GF-D8 (cell line): ENCODE measurements at regions not wholly inside any gene's neighbourhood (a gene's known extent, or its start where the extent isn't known, plus 50 kb on each side); places are given as distances from the start of the nearest gene placed in this dataset.

ENCODE experiments used
- DNase-seq: peaks from one replicate; lab custom pipeline; 2025; lab: John Stamatoyannopoulos, UW

DNA sequence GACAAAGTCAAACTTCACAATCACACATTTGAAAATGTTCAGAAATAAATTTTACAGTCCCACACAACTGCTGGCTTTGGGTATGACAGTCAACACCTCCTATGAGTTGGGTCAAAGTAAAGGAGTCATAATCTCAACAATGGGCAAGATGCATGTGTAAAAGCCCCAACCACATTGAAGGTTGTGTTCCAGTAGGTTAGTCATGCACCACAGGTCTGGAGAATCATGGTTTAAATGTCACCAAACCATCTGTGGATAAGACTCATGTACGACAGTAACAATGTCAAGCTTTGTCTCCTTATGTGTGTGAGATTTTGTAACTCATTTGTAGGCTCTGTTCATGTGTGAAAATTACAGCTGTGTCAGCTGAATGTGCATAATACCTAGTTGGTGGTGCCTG, 1065.7 kb upstream of the AMELY start:
- no peak for DNase-seq

DNA sequence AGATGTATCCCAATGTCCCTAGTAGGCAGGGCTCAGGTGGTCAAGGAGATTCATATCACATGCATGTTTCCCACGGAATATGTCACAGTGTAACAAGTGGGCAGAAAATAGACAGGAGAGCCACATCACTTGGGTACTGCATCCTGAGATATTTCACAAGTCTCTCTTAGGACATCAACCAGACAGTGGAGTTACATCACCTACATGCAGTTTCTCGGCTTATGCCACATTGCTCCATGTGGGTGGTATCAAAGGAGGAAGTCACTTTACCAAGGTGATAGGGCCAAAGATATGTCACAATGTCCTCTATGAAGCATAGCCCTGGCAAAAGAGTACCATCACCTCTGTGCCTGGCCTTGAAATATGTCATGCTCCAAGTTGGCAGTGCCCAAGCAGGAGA, 1056.7 kb upstream of the AMELY start:
- no peak for DNase-seq

DNA sequence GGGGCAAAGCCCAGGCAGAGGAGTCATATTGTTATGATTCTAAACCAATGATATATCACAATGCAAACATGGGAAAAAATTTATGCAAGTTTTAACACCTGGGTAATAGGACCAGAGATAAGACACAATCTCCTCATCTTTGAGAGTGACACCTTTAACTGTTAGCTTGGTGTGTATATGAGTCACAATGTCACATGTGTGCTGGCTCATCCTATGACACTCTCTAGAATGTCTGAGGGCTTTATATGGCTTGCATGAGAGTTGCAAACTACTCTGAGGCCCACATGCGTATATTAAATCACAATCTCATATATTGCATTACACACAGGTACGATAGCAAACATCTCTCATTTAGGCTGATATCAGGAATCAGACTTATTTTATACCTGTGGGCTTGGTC, 1055.4 kb upstream of the AMELY start:
- no peak for DNase-seq

DNA sequence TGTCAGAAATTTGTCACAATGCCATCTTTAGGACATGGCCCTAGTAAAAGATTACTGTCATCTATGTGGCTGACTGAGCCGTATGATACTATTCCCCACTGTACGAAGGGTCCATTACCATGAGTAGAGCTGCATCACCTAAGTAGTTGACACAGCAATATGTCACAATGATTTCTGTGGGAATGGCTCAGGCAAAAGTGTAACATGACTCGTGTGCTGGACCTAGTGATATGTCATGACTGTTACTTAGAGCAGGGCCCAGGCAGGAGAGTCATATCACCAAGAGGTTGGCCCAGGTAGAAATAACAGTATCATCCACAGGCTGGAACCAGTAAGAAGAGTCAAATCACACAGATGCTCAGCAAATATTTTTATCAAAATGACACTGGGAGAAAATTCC, 1051.8 kb upstream of the AMELY start:
- no peak for DNase-seq

DNA sequence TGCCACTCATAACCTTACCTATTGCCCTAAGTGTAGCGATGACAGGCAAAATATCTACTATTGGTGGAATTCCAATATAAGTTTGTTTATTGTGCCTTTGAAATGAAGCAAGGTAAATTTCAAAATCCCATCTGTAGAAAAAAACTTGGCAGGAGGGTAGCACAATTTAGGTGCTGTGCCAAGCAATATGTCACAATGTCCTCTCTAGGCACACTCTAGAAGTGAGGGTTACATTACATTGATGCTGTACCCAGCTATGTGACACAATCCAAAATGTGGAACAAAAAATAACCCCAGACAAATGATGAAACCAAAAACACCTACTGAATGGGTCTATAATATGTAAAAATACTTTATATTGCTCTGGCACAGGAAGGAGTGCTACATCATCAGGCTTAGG, 1050.8 kb upstream of the AMELY start:
- DNase-seq = no peak

DNA sequence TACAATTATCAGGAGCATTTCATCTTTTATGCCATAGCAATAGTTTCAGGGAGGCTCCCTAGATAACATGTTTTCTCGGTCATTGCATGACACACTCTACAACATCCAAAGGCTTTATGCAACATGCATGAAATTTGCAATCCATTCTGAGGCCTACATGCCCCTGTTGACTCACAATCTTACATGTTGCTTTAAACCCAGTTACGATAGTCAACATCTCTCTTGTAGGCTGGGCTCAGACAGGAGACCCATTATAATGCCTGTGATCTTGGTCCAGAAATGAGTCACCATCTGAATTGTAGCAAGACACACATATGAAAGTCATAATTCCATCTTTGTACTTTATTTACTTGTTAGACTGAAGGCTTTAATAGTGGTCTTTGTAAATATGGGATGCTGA, 1050.3 kb upstream of the AMELY start:
- no peak for DNase-seq

DNA sequence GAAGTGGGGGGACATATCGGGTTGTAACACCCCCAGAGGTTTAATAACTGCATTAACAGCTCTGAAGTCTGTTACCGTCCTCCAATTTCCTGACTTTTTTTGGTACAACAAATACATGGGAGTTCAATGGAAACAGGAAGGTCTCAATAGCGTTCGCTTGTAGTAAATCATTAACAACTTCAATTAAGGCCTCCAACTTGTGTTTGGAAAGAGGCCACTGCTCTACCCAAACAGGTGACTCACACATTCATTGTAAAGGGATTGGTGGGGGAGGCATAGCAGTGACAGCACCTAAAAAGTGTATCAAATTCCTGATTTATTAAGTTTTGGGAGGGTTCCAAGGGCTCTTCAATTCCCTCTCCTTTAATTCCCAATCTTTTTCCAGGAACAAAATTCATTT, 1046.2 kb upstream of the AMELY start:
- DNase-seq = no peak

DNA sequence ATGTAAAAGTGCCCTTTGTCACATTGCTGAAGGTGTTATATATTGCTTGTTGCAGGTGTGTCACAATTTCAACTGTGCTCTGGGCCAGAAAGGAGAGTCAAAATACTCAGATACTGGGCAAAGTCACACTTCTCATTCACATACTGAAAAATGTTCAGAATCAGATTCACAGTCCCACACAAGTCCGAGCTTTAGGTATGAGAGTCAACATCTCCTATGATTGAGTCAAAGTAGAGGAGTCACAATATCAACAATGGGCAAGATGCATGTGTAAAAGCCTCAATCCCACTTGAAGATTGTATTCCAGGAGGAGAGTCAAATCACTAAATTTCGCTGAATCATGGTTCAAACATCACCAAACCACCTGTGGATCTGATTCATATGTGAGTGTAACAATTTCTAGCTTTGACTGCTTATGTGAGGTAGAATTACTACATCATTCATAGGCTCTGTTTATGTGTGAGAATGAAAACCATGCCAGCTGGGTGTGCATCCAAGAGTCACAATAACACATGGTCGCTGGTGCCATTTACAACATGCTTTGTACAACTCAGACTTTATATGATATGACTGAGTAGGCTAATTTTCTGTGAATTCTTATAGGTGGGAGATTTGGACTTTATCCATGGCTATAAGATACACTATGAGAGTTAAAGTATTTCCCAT, 1039.8 kb upstream of the AMELY start:
- DNase-seq = no peak

DNA sequence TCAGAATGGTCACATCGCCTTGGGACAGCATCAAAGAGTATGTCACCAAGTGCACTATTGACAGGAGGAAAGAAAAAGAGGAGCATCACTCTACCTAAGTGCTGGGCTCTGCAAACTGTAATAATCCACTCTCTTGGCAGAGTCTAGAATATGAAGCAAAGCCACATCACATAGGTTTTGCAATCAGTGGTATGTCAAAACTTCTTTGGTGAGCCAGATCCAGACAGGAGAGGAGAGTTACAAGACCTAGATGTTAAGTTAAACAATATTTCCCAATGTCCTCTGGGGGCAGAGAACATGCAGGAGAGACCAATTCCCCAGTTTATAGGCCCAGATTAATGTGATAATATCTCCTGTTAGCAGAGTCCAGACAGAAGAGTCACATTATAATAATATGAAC, 1032.6 kb upstream of the AMELY start:
- no peak for DNase-seq

DNA sequence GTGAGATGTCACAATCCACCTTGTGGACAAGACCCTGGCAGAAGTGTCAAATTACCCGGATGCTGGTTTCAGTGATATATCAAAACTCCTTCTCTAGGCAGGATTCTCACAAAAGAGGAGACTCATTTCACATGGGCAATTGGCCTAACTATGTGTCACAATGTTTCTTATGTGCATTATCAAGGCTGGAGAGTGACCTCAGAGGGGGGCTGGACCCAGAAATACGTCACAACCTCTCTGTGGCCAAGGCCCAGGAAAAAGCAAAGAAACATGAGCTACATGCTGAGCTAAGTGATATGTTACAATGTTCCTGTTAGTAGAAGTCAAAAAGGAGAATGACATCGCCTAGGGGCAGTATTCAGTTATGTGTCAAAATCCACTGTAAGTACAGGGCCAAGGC, 1031.2 kb upstream of the AMELY start:
- no peak for DNase-seq

DNA sequence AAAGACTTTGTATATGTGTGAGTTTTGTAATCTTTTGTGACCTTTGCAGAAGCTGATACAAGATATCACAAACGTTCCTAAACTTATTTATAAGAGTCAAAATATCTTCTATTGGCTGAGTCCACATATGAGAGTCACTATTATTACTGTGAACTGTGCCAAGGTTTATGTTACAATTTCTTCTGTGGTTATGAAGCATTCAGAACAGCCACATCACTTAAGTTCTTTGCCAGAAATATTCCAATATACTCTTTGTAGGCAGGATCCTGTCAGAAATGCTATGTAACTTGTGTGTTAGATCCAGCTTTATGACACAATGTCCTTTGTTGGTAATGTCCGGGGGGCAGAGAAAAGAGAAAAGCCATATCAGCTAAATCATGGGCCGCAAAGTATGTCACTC, 1030.3 kb upstream of the AMELY start:
- DNase-seq = no peak

DNA sequence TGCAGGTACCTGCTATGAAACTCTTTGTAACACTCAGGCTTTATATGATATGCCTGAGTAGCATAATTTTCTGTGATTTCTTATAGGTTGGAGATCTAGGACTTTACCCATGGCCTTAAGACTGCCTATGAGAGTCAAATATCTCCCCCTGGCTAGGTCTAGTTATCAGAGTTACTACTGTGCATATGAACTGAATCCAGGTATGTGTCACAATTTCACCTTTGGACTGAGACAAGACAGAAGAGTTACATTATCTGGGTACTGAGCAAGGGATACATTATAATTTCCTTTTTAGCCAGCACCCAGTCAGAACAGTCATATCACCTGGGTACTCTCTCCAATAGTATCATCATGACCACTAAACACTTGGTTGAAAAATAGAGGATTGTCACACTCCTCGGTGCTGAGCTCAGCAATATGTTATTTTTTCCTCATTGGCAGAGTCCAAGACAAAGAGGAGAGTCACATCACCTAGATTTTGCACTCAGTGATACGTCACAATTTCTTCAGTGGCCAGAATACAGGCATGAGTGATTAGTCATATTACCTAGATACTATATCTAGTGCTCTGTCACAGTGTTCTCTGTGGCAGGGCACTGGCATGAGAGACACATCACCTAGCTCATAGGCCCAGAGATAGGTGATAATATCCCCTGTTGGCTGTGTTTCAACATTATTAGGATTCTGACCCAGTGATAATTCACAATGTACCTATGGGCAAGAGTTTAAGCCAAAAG, 1027.6 kb upstream of the AMELY start:
- DNase-seq = no peak

DNA sequence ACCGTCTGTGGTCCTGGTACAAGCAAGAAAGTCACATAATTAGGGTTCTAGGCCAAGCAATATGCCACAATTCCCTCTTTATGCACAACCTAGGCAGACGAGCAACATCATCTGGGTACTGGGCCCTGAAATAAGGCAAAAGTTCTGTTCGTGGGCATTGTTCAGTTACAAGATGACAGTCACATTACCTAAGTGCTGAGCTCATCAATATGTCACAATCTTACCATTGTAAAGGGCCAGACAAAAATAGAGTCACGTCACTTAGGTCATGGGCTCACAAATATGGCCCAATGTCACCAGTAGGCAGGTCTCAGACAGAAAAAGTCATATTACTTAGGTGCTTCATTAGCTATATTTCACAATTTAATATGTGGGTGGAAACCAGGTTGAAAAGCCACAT, 1025.3 kb upstream of the AMELY start:
- no peak for DNase-seq

DNA sequence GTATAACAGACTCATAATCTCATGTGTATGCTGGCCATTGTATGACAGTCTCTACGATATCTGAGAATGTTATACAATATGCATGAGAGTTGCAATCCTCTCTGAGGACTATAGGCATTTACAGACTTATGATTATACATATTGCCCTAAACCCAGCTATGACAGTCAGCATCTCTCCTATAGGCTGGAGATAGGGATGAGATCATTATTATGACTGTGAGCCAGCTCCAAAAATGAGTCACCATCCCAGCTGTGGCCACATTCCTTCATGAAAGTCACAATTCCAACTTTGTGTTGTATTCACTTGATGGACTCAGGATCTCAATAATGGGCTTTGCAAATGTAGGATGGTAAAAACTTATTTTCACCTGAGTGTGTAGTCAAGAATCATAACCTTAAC, 1024.5 kb upstream of the AMELY start:
- no peak for DNase-seq

DNA sequence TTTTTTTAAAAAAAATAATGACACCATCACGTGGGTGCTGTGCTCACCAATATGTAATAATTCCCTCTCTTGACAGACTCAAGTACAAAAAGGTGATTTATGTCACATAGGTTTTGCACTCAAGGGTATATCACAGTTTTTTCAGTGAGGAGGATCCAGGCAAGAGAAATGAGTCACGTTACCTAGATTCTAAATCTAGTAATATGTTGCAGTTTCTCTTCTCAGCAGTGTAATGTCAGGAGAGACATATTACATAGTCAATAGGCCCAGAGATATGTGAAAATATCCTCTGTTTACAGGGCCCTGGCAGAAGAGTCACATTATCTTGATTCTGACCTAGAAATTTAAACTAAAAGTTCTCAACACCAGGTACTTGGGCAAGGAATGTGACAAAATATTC, 1024.1 kb upstream of the AMELY start:
- no peak for DNase-seq

DNA sequence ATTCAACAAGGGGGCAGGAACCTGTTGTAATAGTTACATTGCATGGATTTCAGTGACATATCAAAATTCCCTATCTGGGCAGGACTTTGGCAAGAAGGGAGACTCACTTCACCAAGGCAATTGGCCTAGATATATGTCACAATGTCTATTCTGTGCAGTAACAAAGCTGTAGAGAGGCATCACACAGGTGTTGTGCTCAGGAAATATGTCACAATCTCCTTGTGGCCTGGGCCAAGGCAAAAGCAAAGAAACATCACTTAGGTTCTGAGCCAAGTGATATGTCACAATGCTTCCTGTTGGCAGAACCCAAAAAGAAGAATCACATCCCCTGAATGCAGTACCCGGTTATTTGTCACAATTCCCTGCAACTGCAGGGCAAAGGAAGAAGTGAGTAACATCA, 1020.9 kb upstream of the AMELY start:
- DNase-seq = no peak

DNA sequence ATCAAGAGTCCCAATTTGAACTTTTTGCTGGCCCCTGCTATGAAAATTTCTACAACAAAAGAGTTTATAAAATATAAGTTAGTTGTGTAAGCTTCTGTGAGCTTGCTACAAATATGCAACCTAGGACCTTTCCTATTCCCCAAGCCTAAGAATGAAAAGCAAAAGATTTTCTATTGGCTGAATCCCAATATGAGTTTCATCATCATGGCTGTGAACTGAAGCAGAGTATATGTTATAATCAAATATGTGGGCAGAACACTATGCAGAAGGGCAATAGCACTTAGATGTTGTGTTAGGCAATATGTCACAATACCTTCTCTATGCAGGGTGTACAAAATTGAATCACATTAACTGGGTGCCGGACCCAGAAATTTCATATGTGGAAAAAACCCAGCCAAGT, 1018.3 kb upstream of the AMELY start:
- DNase-seq = no peak

DNA sequence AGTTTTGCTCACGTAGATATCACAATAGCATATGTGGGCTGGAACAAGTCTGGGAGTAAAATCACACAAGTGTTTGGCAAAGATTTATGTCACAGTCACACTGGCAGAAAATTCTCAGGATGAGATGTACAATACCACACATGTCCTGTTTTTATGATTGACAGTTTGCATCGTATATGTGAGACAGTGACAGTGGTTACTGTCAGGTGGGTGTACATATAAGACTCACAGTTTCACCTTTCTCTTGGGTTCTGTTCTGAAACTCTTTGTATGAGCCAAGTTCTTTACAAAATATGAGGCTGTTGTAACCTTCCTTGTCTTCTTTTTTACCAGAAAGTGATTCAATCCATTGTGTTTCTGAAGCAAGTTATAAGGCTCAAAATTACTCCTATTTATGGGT, 1012.5 kb upstream of the AMELY start:
- DNase-seq = no peak

DNA sequence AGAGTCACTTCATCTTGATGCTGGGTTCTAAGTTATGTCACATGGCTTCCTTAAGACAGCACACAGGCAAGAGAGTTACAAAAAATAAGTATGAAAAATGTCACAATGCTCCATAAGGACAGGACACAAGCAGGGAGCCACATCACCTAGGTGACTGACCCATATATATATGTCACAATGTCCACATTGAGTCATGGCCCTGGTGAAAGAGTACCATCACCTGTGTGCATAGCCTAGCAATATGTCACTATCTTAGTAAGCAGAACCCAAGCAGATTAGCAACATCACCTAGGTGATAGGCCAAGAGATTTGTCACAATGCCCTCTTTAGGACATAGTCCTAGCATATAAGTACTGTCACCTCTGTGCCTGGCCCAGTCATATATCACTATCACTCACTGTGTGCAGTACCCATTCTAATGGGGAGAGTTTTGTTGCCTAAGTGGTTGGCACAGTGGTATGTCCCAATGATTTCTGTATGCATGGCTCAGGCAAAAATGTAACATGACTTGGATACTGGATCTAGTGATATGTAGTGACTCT, 1012.0 kb upstream of the AMELY start:
- DNase-seq = no peak

DNA sequence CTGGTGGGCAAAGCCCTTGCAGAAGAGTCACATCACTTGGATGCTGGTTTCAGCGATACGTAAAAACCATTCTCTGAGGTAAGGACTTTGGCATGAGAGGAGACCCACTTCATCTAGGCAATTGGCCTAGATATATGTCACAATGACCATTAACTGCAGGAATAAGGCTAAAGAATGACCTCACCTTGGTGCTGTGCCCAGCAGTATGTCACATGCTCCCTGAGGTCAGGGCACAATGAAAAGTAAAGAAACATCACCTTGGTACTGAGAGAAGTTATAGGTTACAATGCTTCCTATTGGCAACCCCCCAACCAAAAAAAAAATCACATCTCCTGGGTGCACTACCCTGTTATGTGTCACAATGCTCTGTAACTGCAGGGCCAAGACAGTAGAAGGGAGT, 1008.8 kb upstream of the AMELY start:
- no peak for DNase-seq

DNA sequence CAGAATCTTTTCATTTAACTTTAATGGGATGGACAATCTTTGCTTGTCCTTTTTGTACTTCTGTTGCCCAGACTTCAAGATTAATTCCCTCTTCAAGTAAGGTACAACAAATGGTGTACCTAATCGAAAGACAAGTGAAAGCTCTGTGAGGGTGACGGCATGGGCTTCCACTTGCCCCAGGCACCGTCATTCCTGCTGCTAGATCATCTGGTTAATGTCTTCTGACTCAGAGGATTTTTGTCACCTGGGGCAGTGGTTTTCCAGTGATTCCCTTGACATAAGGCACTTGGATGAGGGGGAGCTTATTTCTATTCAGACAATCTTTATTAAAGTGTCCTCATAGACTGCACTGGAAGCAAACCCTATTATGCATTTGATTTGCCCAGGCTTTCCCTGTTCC, 977.0 kb upstream of the AMELY start:
- no peak for DNase-seq

DNA sequence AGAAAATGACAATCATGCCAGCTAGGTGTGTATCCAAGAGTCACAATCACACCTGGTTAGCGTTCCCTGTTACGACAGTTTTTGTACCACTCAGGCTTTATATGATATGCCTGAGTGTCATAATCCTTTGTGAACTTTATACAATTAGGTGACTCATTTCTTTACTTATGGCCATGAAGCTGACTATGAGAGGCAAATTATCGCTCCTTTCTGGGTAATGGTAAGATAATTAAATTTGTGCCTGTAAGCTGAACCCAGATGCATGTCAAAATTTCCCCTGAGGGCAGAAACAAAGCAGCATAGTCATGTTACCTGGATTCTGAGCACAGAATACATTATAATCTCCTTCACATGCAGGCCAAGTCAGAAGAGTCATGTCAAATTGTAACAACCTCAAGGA, 970.1 kb upstream of the AMELY start:
- DNase-seq = no peak

DNA sequence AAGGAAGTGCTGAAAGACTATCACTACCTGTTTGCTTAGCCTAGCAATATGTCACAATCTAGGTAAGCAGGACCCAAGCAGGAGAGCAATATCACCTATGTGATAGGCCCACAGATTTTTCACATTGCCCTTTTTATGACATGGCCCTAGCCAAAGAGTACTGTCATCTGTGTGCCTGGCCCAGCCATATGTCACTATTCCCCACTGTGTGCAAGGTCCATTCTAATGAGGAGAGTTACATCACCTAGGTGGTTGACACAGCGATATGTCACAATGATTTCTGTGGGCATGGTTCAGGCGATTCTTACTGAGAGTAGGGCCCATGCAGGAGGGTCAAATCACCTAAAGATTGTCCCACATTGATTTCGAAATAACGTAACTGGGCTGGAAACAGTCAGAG, 967.7 kb upstream of the AMELY start:
- no peak for DNase-seq

DNA sequence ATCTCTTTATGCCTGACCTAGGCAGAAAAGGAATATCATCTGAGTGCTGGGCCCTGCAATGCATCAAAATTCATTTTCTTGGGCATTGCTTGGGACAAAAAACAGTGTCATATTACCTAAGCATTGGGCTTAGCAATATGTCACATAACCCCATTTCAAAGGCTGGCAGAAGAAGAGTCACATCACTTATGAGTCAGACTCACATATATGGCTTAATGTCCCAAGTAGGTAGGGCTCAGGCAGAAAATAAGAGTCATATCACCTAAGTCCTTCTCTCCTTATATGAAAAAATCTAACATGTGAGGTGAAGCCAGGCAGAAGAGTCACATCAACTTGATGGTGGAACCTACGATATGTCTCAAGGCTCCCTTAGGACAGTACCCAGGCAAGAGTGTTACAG, 967.2 kb upstream of the AMELY start:
- no peak for DNase-seq
